K562 (cell line): ENCODE measurements at regions not wholly inside any gene's neighbourhood (a gene's known extent, or its start where the extent isn't known, plus 50 kb on each side); places are given as distances from the start of the nearest gene placed in this dataset.

Experiments
- NONO ChIP-seq, 2 experiments: fragments of 200-400 bp in 1 of 2; fragments of 450-650 bp in 1 of 2; formaldehyde crosslinking in 1 of 2; IDR thresholded peaks; 2 replicates each; pipeline ENCODE4 v1.6.1; 2017; ENCODE audit warnings: low read depth in 2 of 2, mild to moderate bottlenecking in 2 of 2, moderate library complexity in 2 of 2, low read length in 1 of 2
- POLR2A ChIP-seq: fragments of 450-650 bp; conservative IDR thresholded peaks from 2 replicates; pipeline ENCODE4 v1.6.1; 2016
- TARDBP ChIP-seq: fragments of 450-650 bp; IDR thresholded peaks from 2 replicates; pipeline ENCODE4 v1.6.1; 2016
- WHSC1 ChIP-seq: IDR thresholded peaks from one replicate; pipeline ENCODE4 v1.6.1; 2012; ENCODE audit warnings: low read length, control low read depth, inconsistent platforms
- TF ChIP-seq, protein P1 (sequence below), 2 experiments: fragments of 450-650 bp; formaldehyde crosslinking in 1 of 2; IDR thresholded peaks; 2 replicates each; pipeline versions ENCODE4 v1.4.0 to v1.6.1; 2014 to 2020; ENCODE audit warnings: mild to moderate bottlenecking in 2 of 2, borderline replicate concordance in 1 of 2, low read depth in 1 of 2
- TF ChIP-seq, protein P2 (sequence below): fragments of 450-650 bp; IDR thresholded peaks from 2 replicates; pipeline ENCODE4 v1.6.1; 2016
- TF ChIP-seq, protein P3 (sequence below): sonication (generic); formaldehyde crosslinking; IDR thresholded peaks from 2 replicates; pipeline ENCODE4 v1.8.0; 2023; ENCODE audit warnings: mild to moderate bottlenecking, missing genetic modification reagents

DNA sequence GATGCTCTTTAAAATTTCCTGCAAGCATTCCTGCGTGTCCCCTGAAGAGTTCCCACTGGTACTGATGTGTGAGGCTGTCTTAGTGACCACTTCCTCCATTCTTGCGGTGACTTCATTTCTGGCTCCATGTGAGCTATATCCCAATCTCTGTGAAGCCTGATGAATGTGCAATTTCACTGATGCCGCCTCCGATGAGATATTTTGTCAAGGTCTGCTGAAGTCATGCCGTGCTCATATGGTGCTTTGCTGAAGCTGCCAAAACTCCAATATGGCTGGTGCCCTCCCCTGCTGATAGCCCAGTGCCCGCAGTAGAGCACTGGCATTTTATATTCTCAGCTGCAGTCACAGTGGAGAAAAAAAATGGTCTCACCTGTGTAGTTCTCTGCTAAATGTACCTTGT, 271.5 kb downstream of the EFHB start (continued):
- TF ChIP-seq, protein P1, sequence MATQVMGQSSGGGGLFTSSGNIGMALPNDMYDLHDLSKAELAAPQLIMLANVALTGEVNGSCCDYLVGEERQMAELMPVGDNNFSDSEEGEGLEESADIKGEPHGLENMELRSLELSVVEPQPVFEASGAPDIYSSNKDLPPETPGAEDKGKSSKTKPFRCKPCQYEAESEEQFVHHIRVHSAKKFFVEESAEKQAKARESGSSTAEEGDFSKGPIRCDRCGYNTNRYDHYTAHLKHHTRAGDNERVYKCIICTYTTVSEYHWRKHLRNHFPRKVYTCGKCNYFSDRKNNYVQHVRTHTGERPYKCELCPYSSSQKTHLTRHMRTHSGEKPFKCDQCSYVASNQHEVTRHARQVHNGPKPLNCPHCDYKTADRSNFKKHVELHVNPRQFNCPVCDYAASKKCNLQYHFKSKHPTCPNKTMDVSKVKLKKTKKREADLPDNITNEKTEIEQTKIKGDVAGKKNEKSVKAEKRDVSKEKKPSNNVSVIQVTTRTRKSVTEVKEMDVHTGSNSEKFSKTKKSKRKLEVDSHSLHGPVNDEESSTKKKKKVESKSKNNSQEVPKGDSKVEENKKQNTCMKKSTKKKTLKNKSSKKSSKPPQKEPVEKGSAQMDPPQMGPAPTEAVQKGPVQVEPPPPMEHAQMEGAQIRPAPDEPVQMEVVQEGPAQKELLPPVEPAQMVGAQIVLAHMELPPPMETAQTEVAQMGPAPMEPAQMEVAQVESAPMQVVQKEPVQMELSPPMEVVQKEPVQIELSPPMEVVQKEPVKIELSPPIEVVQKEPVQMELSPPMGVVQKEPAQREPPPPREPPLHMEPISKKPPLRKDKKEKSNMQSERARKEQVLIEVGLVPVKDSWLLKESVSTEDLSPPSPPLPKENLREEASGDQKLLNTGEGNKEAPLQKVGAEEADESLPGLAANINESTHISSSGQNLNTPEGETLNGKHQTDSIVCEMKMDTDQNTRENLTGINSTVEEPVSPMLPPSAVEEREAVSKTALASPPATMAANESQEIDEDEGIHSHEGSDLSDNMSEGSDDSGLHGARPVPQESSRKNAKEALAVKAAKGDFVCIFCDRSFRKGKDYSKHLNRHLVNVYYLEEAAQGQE (IDR thresholded peaks at IDR 0.05; ENCODE audit: borderline replicate concordance), result no peak
- TF ChIP-seq, protein P1 (CRISPR knock-in tag; IDR thresholded peaks at IDR 0.05; ENCODE audit: low read depth), result no peak
- TF ChIP-seq TARDBP, result no peak
- TF ChIP-seq WHSC1, result no peak
- no peak for TF ChIP-seq NONO (IDR thresholded peaks at IDR 0.05; ENCODE audit: low read depth in 2 of 2, low read length in 1 of 2)
- TF ChIP-seq, protein P2, sequence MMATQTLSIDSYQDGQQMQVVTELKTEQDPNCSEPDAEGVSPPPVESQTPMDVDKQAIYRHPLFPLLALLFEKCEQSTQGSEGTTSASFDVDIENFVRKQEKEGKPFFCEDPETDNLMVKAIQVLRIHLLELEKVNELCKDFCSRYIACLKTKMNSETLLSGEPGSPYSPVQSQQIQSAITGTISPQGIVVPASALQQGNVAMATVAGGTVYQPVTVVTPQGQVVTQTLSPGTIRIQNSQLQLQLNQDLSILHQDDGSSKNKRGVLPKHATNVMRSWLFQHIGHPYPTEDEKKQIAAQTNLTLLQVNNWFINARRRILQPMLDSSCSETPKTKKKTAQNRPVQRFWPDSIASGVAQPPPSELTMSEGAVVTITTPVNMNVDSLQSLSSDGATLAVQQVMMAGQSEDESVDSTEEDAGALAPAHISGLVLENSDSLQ, result no peak
- TF ChIP-seq POLR2A, result no peak
- TF ChIP-seq, protein P3, sequence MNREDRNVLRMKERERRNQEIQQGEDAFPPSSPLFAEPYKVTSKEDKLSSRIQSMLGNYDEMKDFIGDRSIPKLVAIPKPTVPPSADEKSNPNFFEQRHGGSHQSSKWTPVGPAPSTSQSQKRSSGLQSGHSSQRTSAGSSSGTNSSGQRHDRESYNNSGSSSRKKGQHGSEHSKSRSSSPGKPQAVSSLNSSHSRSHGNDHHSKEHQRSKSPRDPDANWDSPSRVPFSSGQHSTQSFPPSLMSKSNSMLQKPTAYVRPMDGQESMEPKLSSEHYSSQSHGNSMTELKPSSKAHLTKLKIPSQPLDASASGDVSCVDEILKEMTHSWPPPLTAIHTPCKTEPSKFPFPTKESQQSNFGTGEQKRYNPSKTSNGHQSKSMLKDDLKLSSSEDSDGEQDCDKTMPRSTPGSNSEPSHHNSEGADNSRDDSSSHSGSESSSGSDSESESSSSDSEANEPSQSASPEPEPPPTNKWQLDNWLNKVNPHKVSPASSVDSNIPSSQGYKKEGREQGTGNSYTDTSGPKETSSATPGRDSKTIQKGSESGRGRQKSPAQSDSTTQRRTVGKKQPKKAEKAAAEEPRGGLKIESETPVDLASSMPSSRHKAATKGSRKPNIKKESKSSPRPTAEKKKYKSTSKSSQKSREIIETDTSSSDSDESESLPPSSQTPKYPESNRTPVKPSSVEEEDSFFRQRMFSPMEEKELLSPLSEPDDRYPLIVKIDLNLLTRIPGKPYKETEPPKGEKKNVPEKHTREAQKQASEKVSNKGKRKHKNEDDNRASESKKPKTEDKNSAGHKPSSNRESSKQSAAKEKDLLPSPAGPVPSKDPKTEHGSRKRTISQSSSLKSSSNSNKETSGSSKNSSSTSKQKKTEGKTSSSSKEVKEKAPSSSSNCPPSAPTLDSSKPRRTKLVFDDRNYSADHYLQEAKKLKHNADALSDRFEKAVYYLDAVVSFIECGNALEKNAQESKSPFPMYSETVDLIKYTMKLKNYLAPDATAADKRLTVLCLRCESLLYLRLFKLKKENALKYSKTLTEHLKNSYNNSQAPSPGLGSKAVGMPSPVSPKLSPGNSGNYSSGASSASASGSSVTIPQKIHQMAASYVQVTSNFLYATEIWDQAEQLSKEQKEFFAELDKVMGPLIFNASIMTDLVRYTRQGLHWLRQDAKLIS (CRISPR knock-in tag), result no peak
